HepG2 (cell line): ENCODE measurements at regions not wholly inside any gene's neighbourhood (a gene's known extent, or its start where the extent isn't known, plus 50 kb on each side); places are given as distances from the start of the nearest gene placed in this dataset.

Experiments used
- ATAC-seq: fragments of 200-7000 bp; cut with Tn5 transposase; 3 replicates; pipeline ENCODE4 v1.9.1; 2020; ENCODE audit warnings: mild to moderate bottlenecking, moderate library complexity
- BruUV-seq: library from RNA; stranded (reverse); fragments of 400-500 nt; replicated peaks from 2 replicates; lab custom pipeline; 2021; lab: Mats Ljungman, UMichigan
- CTCF ChIA-PET: fragments of 300-600 bp; formaldehyde crosslinking; extraction: SDS; loops from one replicate; lab custom pipeline; 2021; ENCODE audit warnings: low total read pairs, inconsistent platforms, low intra/inter-chr PET ratio; lab: Yijun Ruan, JAX
- POLR2A ChIA-PET: fragments of 350-600 bp; sonication (Branson Sonifier 250); formaldehyde crosslinking; loops from one replicate; lab custom pipeline; 2020; ENCODE audit warnings: antibody characterized with exemption, inconsistent platforms; lab: Yijun Ruan, JAX
- DNase-seq: peaks from one replicate; pipeline ENCODE4 v3.0.0-alpha.2; 2015; ENCODE audit warnings: low spot score
- FAIRE-seq: peaks from 3 replicates; lab custom pipeline; 2011; peaks lifted over from hg19 to GRCh38; lab: Jason Lieb, UNC
- H2AFZ ChIP-seq: one replicate; pipeline ENCODE4 v1.6.1; 2011; ENCODE audit warnings: low read length, inconsistent platforms
- H3K27ac ChIP-seq: fragments of 300-600 bp; 3 replicates; pipeline ENCODE4 v1.8.0; 2011; ENCODE audit warnings: mixed run types, mild to moderate bottlenecking, mixed read lengths, low read length, inconsistent platforms; ENCODE audit not compliant: insufficient read depth; ENCODE audit errors: extremely low read length
- H3K27me3 ChIP-seq, 2 experiments: fragments of 200-600 bp in 1 of 2; 2 replicates in 1 of 2; 3 replicates in 1 of 2; pipeline versions ENCODE4 v1.6.0 to v1.8.0; 2011; ENCODE audit warnings: low read length in 2 of 2, mild to moderate bottlenecking in 2 of 2, moderate library complexity in 2 of 2, inconsistent platforms in 1 of 2; ENCODE audit not compliant: insufficient read depth in 2 of 2, control insufficient read depth in 1 of 2
- H3K36me3 ChIP-seq, 2 experiments: fragments of 200-600 bp in 1 of 2; replicated peaks in 1 of 2; 2 replicates in 1 of 2; 3 replicates in 1 of 2; pipeline versions ENCODE4 v1.5.1 to v1.8.0; 2011; ENCODE audit warnings: low read length in 2 of 2, inconsistent platforms in 1 of 2; ENCODE audit not compliant: insufficient read depth in 2 of 2, control insufficient read depth in 1 of 2
- H3K4me1 ChIP-seq: 2 replicates; pipeline ENCODE4 v1.5.1; 2012; ENCODE audit warnings: low read length, inconsistent platforms; ENCODE audit not compliant: insufficient read depth
- H3K4me2 ChIP-seq: 2 replicates; pipeline ENCODE4 v1.6.0; 2011; ENCODE audit warnings: low read depth, low read length, inconsistent platforms
- H3K4me3 ChIP-seq, 3 experiments: fragments of 200-600 bp in 1 of 3; sonication (generic), shearing (Covaris generic) in 1 of 3; replicated peaks in 1 of 3; 2 replicates each; pipeline ENCODE4 v1.5.1; 2011 to 2016; ENCODE audit warnings: low read length in 3 of 3, inconsistent platforms in 2 of 3, low read depth in 2 of 3, mild to moderate bottlenecking in 2 of 3, control low read depth in 1 of 3, mixed read lengths in 1 of 3; ENCODE audit not compliant: insufficient read depth in 1 of 3
- H3K79me2 ChIP-seq: one replicate; pipeline ENCODE4 v1.6.1; 2011; ENCODE audit warnings: low read length, inconsistent platforms; ENCODE audit not compliant: insufficient read depth
- H3K9ac ChIP-seq: 2 replicates; pipeline ENCODE4 v1.6.0; 2011; ENCODE audit warnings: mild to moderate bottlenecking, low read depth, low read length, inconsistent platforms; ENCODE audit not compliant: insufficient read depth
- H3K9me3 ChIP-seq: 2 replicates; pipeline ENCODE4 v1.5.1; 2012; ENCODE audit warnings: mild to moderate bottlenecking, low read length
- H4K20me1 ChIP-seq: 2 replicates; pipeline ENCODE4 v1.6.0; 2011; ENCODE audit warnings: inconsistent platforms, mild to moderate bottlenecking, low read length, moderate library complexity; ENCODE audit not compliant: insufficient read depth
- AGO1 ChIP-seq: fragments of 200-400 bp; formaldehyde crosslinking; IDR thresholded peaks from 2 replicates; pipeline ENCODE4 v1.6.1; 2017; ENCODE audit warnings: mild to moderate bottlenecking, low read depth, low read length, moderate library complexity; ENCODE audit not compliant: poor library complexity, severe bottlenecking
- ASH2L ChIP-seq: fragments of 300-600, 200-600 bp; sonication (generic); IDR thresholded peaks from 2 replicates; pipeline ENCODE4 v1.7.0; 2017; ENCODE audit warnings: low read depth, mild to moderate bottlenecking, moderate library complexity, mixed read lengths, low read length; ENCODE audit not compliant: insufficient read length
- CAMTA2 ChIP-seq: sonication (generic); formaldehyde crosslinking; IDR thresholded peaks from 2 replicates; pipeline ENCODE4 v1.4.0; 2020; ENCODE audit warnings: mild to moderate bottlenecking, missing genetic modification reagents, borderline replicate concordance
- CENPX ChIP-seq: sonication (generic); formaldehyde crosslinking; IDR thresholded peaks from 2 replicates; pipeline ENCODE4 v1.9.0; 2021; ENCODE audit warnings: mild to moderate bottlenecking, missing genetic modification reagents, moderate library complexity
- DBP ChIP-seq: sonication (generic); formaldehyde crosslinking; IDR thresholded peaks from 2 replicates; pipeline ENCODE4 v1.4.0; 2020; ENCODE audit warnings: missing genetic modification reagents; ENCODE audit errors: not compliant biosample characterization
- EHMT2 ChIP-seq: fragments of 200-600 bp; sonication (generic); IDR thresholded peaks from 2 replicates; pipeline ENCODE4 v1.7.0; 2017; ENCODE audit warnings: antibody characterized with exemption, low read depth, low read length, borderline replicate concordance
- GRHL1 ChIP-seq: sonication (generic); formaldehyde crosslinking; conservative IDR thresholded peaks from 2 replicates; pipeline ENCODE4 v1.8.0; 2022; ENCODE audit warnings: missing genetic modification reagents
- GZF1 ChIP-seq: sonication (generic); formaldehyde crosslinking; IDR thresholded peaks from 2 replicates; pipeline ENCODE4 v1.5.1; 2020; ENCODE audit warnings: mild to moderate bottlenecking, missing genetic modification reagents
- NBN ChIP-seq: fragments of 450-650 bp; conservative IDR thresholded peaks from 2 replicates; pipeline ENCODE4 v1.6.1; 2017
- NFIC ChIP-seq: IDR thresholded peaks from 2 replicates; pipeline ENCODE4 v1.6.1; 2012; ENCODE audit warnings: mild to moderate bottlenecking, low read length, inconsistent platforms
- PLSCR1 ChIP-seq: sonication (generic); formaldehyde crosslinking; IDR thresholded peaks from 2 replicates; pipeline ENCODE4 v1.5.0; 2020; ENCODE audit warnings: missing genetic modification reagents, mild to moderate bottlenecking, borderline replicate concordance
- RNF2 ChIP-seq: fragments of 450-650 bp; conservative IDR thresholded peaks from 2 replicates; pipeline ENCODE4 v1.6.1; 2016; ENCODE audit warnings: low read depth
- TEF ChIP-seq: sonication (generic); formaldehyde crosslinking; IDR thresholded peaks from 2 replicates; pipeline ENCODE4 v1.5.0; 2020; ENCODE audit warnings: missing genetic modification reagents
- THAP11 ChIP-seq: IDR thresholded peaks from 2 replicates; pipeline ENCODE4 v1.6.1; 2016; ENCODE audit warnings: missing biosample characterization, missing genetic modification reagents
- ZNF44 ChIP-seq: sonication (generic); formaldehyde crosslinking; IDR thresholded peaks from 2 replicates; pipeline ENCODE4 v1.5.1; 2020; ENCODE audit warnings: mild to moderate bottlenecking, missing genetic modification reagents
- ZNF501 ChIP-seq: sonication (generic); formaldehyde crosslinking; IDR thresholded peaks from 2 replicates; pipeline ENCODE4 v1.5.1; 2020; ENCODE audit warnings: mild to moderate bottlenecking, moderate library complexity, missing genetic modification reagents
- ZNF652 ChIP-seq: IDR thresholded peaks from 2 replicates; pipeline ENCODE4 v1.6.1; 2016; ENCODE audit warnings: low read depth, borderline replicate concordance
- ZSCAN21 ChIP-seq: sonication (generic); formaldehyde crosslinking; IDR thresholded peaks from 2 replicates; pipeline ENCODE4 v1.8.0; 2022; ENCODE audit warnings: mild to moderate bottlenecking, missing genetic modification reagents, moderate library complexity, borderline replicate concordance
- WGBS: methylation state at CpG from one replicate; pipeline ENCODE4 v1.1.6; 2017; ENCODE audit warnings: low lambda C conversion rate; 5-methylcytosine and 5-hydroxymethylcytosine counted together
- in situ Hi-C: cut with HindIII; loops from 2 replicates; pipeline ENCODE4 v1.10.0; 2017; ENCODE audit warnings: low pct_unique_long_range_greater_than_20kb; ENCODE audit not compliant: extremely low pct_ligation_motif_present
- intact Hi-C: fragments of 100-400 bp; cut with micrococcal nuclease; formaldehyde crosslinking; loops from one replicate; pipeline ENCODE4 v1.10.0; 2022; ENCODE audit not compliant: unreplicated experiment

- in situ Hi-C loops (no loop called here), intact Hi-C loops (no loop called here)
- Histone ChIP-seq H3K4me1 (no peaks in the 10 kb centered on the region), H3K4me2 (no peak overlapping the region), H3K4me3 (no peak overlapping the region), H3K9ac (no peak overlapping the region), H2AFZ (no peak overlapping the region), H3K9me3 (no peaks in the 10 kb centered on the region), H3K27ac (no peak overlapping the region), H3K79me2 (no peaks in the 10 kb centered on the region), H3K36me3 (no peaks in the 10 kb centered on the region), H3K27me3 (no peaks in the 10 kb centered on the region), H4K20me1 (no peaks in the 10 kb centered on the region)
- ChIA-PET CTCF (no interaction called here), POLR2A (no interaction called here)
- DNase-seq (no peak), ATAC-seq (no peak), FAIRE-seq (no peak)
- TF ChIP-seq ZNF44 (CRISPR knock-in tag) (no peak), ASH2L (no peak), GZF1 (no peak), ZNF501 (CRISPR knock-in tag) (no peak), CAMTA2 (no peak), ZNF652 (CRISPR knock-in tag) (no peak), NBN (no peak), EHMT2 (no peak), GRHL1 (no peak), CENPX (CRISPR knock-in tag) (no peak), TEF (CRISPR knock-in tag) (no peak), NFIC (no peak), DBP (no peak), RNF2 (no peak), THAP11 (CRISPR knock-in tag) (no peak), ZSCAN21 (CRISPR knock-in tag) (no peak), PLSCR1 (CRISPR knock-in tag) (no peak), AGO1 (no peak)
- BruUV-seq: no TSS peak
- WGBS: 11% methylated on average over 3 of the region's 3 CpGs
Observed at GRCh38 chr5:53333160-53333559, 147.3 kb upstream of the FST start.
